ENCODE measurements at regions not wholly inside any gene's neighbourhood (a gene's known extent, or its start where the extent isn't known, plus 50 kb on each side); places are given as distances from the start of the nearest gene placed in this dataset.
"Not testable (repeated sequence)": the region's sequence is repeated elsewhere in the genome, so short reads cannot be mapped to it uniquely, and the experiment has no call there.

DNA sequence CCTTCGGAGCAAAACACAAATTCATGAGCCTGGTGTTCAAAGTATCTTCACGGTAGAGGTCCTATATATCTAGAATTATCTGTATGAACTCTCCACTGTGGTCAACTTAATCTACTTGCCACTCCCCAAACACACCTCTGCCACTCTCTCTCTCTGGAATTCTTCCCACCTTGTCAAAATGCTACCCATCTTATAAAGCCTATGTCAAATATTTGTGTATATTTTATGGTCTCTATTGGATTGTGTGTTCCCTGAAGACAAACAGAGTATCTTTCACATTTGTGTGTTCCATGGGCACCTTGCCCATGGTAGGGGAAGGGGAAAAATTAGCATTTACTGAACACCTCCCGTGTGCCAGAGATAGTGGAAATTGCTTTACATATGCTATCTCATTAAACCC, 83.2 kb upstream of the ATL2 start:
- TF ChIP-seq, protein P1, sequence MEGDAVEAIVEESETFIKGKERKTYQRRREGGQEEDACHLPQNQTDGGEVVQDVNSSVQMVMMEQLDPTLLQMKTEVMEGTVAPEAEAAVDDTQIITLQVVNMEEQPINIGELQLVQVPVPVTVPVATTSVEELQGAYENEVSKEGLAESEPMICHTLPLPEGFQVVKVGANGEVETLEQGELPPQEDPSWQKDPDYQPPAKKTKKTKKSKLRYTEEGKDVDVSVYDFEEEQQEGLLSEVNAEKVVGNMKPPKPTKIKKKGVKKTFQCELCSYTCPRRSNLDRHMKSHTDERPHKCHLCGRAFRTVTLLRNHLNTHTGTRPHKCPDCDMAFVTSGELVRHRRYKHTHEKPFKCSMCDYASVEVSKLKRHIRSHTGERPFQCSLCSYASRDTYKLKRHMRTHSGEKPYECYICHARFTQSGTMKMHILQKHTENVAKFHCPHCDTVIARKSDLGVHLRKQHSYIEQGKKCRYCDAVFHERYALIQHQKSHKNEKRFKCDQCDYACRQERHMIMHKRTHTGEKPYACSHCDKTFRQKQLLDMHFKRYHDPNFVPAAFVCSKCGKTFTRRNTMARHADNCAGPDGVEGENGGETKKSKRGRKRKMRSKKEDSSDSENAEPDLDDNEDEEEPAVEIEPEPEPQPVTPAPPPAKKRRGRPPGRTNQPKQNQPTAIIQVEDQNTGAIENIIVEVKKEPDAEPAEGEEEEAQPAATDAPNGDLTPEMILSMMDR (IDR thresholded peaks at IDR 0.05), result no peak
- ATAC-seq (no peak), FAIRE-seq (no peak), DNase-seq (no peak)
- WGBS, 2 donors, result 67 to 77% methylated on average over 3 of the region's 3 CpGs
- Histone ChIP-seq H3K4me1 (no peaks in the 10 kb centered on the region), H3K27me3 (no peaks in the 10 kb centered on the region), H3K36me3 (no peaks in the 10 kb centered on the region), H3K27ac (no peak overlapping the region), H3K4me3 (no peak overlapping the region), H3K9me3 (no peaks in the 10 kb centered on the region)
- intact Hi-C loops (cut with DNase I), result loop anchor here in 1 of 3 donors (10.0 kb wide), 1 partner anchor 146 kb away; no protein-coding TSS in a partner anchor

DNA sequence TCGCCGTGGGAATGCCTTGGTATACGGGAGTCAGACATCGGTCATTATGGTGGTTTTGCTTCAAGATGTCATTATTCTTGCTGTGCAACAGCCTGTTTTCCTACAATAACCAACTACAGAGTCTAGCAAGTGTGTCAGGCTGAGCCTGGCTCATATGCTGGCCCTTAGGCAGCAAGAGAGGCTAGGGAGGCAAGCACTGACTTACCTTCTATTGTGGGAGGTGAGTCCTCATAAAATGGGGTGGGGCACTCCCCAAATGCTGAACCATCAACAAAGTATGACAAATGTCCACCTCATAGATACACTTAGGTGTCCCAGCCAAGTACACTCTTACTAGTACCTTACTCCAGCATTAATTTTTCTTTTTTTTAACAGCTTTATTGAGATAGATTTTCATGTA, 77.0 kb upstream of the ATL2 start:
- intact Hi-C loops (cut with DNase I), result no loop called here
- FAIRE-seq, result no peak

DNA sequence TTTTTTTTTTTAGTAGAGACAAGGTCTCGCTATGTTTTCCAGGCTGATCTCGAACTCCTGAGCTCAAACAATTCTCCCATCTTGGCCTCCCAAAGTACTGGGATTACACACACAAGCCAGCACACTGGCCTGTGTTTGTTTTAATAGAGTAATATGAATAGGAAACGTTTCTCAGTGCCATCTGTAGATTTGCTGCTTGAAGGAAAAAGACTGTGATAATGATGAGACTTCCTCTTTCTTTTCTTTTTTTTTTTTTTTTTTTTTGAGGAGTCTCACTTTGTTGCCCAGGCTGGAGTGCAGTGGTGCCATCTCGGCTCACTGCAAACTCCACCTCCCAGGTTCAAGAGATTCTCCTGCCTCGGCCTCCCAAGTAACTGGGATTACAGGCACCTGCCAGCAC, 74.7 kb upstream of the ATL2 start:
- ATAC-seq; FAIRE-seq; H3K4me1 ChIP-seq; H3K27ac ChIP-seq; DNase-seq; H3K4me3 ChIP-seq; H3K27me3 ChIP-seq; H3K9me3 ChIP-seq; intact Hi-C loops (cut with DNase I); H3K36me3 ChIP-seq: not testable (repeated sequence)
- WGBS, 2 donors, result 69 to 79% methylated on average over 5 of the region's 5 CpGs

More for the DNA sequence above, 77.0 kb upstream of the ATL2 start:
- WGBS, 2 donors, result 95 to 97% methylated on average over 4 of the region's 4 CpGs
- Histone ChIP-seq H3K4me1 (no peaks in the 10 kb centered on the region), H3K27me3 (no peaks in the 10 kb centered on the region), H3K9me3 (no peaks in the 10 kb centered on the region), H3K27ac (no peak overlapping the region), H3K4me3 (no peak overlapping the region), H3K36me3 (no peaks in the 10 kb centered on the region)
- no peak for ATAC-seq
- TF ChIP-seq, protein P1 (IDR thresholded peaks at IDR 0.05), result no peak
- DNase-seq, result no peak

DNA sequence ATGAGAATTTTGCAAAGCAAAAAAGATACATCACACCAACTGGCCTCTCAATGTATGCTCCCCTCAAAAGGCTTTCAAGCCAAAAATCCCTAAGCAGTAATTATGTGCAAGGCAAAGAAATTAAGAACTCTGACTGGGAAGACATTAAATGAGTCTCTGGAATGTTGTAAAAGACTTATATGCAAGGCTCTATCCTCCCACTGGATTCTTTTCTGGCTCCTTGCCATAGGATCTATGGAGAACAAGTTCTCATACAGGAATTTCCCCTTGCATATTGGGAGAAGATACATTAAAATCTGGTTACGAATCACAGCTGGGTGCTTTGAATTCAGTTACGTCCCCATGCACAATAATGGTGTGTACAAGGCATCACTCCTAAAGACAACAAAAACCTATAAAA, 73.4 kb upstream of the ATL2 start:
- Histone ChIP-seq H3K4me1 (no peaks in the 10 kb centered on the region), H3K4me3 (no peak overlapping the region), H3K36me3 (no peaks in the 10 kb centered on the region), H3K27ac (no peak overlapping the region), H3K27me3 (no peaks in the 10 kb centered on the region), H3K9me3 (no peaks in the 10 kb centered on the region)
- FAIRE-seq (no peak), DNase-seq (no peak), ATAC-seq (no peak)
- intact Hi-C loops (cut with DNase I), result no loop called here
- TF ChIP-seq, protein P1 (IDR thresholded peaks at IDR 0.05), result no peak
- WGBS, 2 donors, result 73 to 97% methylated on average over 2 of the region's 2 CpGs

DNA sequence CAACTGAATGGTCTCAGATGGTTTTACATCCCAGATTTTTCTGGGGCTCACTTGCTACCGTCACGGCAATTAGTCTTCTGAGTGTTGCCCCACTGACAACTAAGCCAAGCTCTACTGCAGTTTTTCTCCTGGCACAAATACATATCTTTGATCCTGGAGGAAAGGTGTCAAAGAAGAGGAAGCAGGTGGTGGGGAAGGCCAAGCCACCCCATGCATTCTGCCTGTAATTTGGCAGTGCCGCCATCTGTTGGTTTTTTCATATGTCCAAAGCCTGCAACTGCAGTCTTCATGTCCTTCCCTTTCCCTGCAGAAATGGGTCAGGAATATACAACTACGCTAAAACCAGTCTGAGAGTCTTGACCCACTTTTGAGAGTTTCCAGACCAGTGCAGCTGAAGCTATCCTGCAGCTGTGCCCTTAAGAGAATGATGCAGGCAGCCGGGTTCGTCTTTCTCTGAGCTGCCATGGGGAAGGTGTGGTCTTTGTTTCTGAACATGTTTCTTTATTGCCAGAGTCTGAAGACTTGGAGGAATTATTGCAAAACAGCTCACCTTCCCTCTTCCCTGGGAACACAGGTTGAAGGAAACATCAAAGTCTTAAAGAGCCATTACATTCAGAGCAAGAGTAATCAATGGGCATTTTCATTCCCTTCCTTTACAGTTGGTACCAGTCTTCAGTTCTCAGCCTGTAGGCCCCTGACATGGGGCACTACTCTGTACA, 71.8 kb upstream of the ATL2 start:
- H3K4me1 ChIP-seq, result no peaks in the 10 kb centered on the region
- H3K27me3 ChIP-seq, result no peaks in the 10 kb centered on the region
- no peaks in the 10 kb centered on the region for H3K36me3 ChIP-seq
- TF ChIP-seq, protein P1 (IDR thresholded peaks at IDR 0.05), result no peak
- DNase-seq, result no peak
- H3K4me3 ChIP-seq, result no peak overlapping the region
- ATAC-seq, result no peak
- no peak for FAIRE-seq
- H3K9me3 ChIP-seq, result no peaks in the 10 kb centered on the region
- intact Hi-C loops (cut with DNase I), result no loop called here
- H3K27ac ChIP-seq, result no peak overlapping the region
- 87 to 93% methylated on average over 6 of the region's 6 CpGs for WGBS, 2 donors

All from pancreas (tissue), 10 donors.